WTC11 (cell line): ENCODE measurements at regions not wholly inside any gene's neighbourhood (a gene's known extent, or its start where the extent isn't known, plus 50 kb on each side); places are given as distances from the start of the nearest gene placed in this dataset.

Source experiments
- ATAC-seq: fragments of 200-7000 bp; cut with Tn5 transposase; 2 replicates; pipeline ENCODE4 v1.10.0; 2021; ENCODE audit warnings: mild to moderate bottlenecking, moderate library complexity
- CTCF ChIA-PET: fragments of 300-600 bp; sonication (Branson Sonifier 250); formaldehyde crosslinking; loops from one replicate; lab custom pipeline; 2021; ENCODE audit warnings: antibody characterized with exemption; lab: Charles Lee
- POLR2A ChIA-PET: fragments of 350-600 bp; sonication (Branson Sonifier 250); formaldehyde crosslinking; loops from one replicate; lab custom pipeline; 2021; ENCODE audit warnings: antibody characterized with exemption; lab: Charles Lee
- DNase-seq: peaks from one replicate; pipeline ENCODE4 v3.0.0; 2021; ENCODE audit warnings: low spot score
- H3K27ac Mint-ChIP-seq: 2 replicates; pipeline ENCODE4 v1.8.0; 2021; ENCODE audit warnings: mixed read lengths
- H3K27me3 Mint-ChIP-seq: 2 replicates; pipeline ENCODE4 v1.8.0; 2021; ENCODE audit warnings: low read depth, mild to moderate bottlenecking, moderate library complexity, mixed read lengths
- H3K36me3 Mint-ChIP-seq: 2 replicates; pipeline ENCODE4 v1.8.0; 2021; ENCODE audit warnings: mixed read lengths
- H3K4me1 Mint-ChIP-seq: 2 replicates; pipeline ENCODE4 v1.8.0; 2022; ENCODE audit warnings: mixed read lengths
- H3K4me3 Mint-ChIP-seq: 2 replicates; pipeline ENCODE4 v1.8.0; 2021; ENCODE audit warnings: mild to moderate bottlenecking, moderate library complexity, mixed read lengths
- H3K9me3 Mint-ChIP-seq: 2 replicates; pipeline ENCODE4 v1.8.0; 2021; ENCODE audit warnings: mixed read lengths
- ARID4B ChIP-seq: sonication (generic); formaldehyde crosslinking; IDR thresholded peaks from 2 replicates; pipeline ENCODE4 v1.8.0; 2023; ENCODE audit warnings: missing genetic modification reagents, mild to moderate bottlenecking, borderline replicate concordance
- CREB1 ChIP-seq: sonication (generic); formaldehyde crosslinking; IDR thresholded peaks from 2 replicates; pipeline ENCODE4 v1.8.0; 2023; ENCODE audit warnings: mild to moderate bottlenecking, missing genetic modification reagents
- E2F1 ChIP-seq: sonication (generic); formaldehyde crosslinking; IDR thresholded peaks from 2 replicates; pipeline ENCODE4 v1.8.0; 2022; ENCODE audit warnings: mild to moderate bottlenecking, missing genetic modification reagents
- E2F4 ChIP-seq: sonication (generic); formaldehyde crosslinking; IDR thresholded peaks from 2 replicates; pipeline ENCODE4 v1.8.1; 2022; ENCODE audit warnings: low read depth, mild to moderate bottlenecking, moderate library complexity, missing genetic modification reagents, borderline replicate concordance
- ELF4 ChIP-seq: sonication (generic); formaldehyde crosslinking; IDR thresholded peaks from 2 replicates; pipeline ENCODE4 v1.8.1; 2022; ENCODE audit warnings: low read depth, mild to moderate bottlenecking, moderate library complexity, missing genetic modification reagents
- ESRRA ChIP-seq: sonication (generic); formaldehyde crosslinking; IDR thresholded peaks from 2 replicates; pipeline ENCODE4 v1.8.1; 2022; ENCODE audit warnings: mild to moderate bottlenecking, missing genetic modification reagents, borderline replicate concordance
- FOXJ3 ChIP-seq: sonication (generic); formaldehyde crosslinking; IDR thresholded peaks from 2 replicates; pipeline ENCODE4 v1.9.0; 2021; ENCODE audit warnings: missing genetic modification reagents, mild to moderate bottlenecking, borderline replicate concordance
- FOXK1 ChIP-seq: sonication (generic); formaldehyde crosslinking; IDR thresholded peaks from 2 replicates; pipeline ENCODE4 v1.8.0; 2022; ENCODE audit warnings: mild to moderate bottlenecking, moderate library complexity, missing genetic modification reagents
- GTF2I ChIP-seq: fragments of 250-450 bp; sonication (Bioruptor Pico); conservative IDR thresholded peaks from 2 replicates; pipeline ENCODE4 v1.4.0; 2021; ENCODE audit warnings: mild to moderate bottlenecking
- JUN ChIP-seq: sonication (generic); formaldehyde crosslinking; IDR thresholded peaks from 2 replicates; pipeline ENCODE4 v1.8.0; 2023; ENCODE audit warnings: mild to moderate bottlenecking, missing genetic modification reagents
- KAT7 ChIP-seq: sonication (generic); formaldehyde crosslinking; IDR thresholded peaks from 2 replicates; pipeline ENCODE4 v1.8.1; 2023; ENCODE audit warnings: missing genetic modification reagents, mild to moderate bottlenecking, borderline replicate concordance
- NFATC4 ChIP-seq: fragments of 250-450 bp; sonication (Bioruptor Pico); IDR thresholded peaks from 2 replicates; pipeline ENCODE4 v1.9.0; 2021; ENCODE audit warnings: mild to moderate bottlenecking
- NR3C1 ChIP-seq: sonication (generic); formaldehyde crosslinking; conservative IDR thresholded peaks from 2 replicates; pipeline ENCODE4 v1.8.1; 2023; ENCODE audit warnings: low read depth, mild to moderate bottlenecking, missing genetic modification reagents
- RELA ChIP-seq: sonication (generic); formaldehyde crosslinking; IDR thresholded peaks from 2 replicates; pipeline ENCODE4 v1.8.1; 2022; ENCODE audit warnings: missing genetic modification reagents, mild to moderate bottlenecking, borderline replicate concordance
- STAT6 ChIP-seq: sonication (generic); formaldehyde crosslinking; conservative IDR thresholded peaks from 2 replicates; pipeline ENCODE4 v1.8.1; 2023; ENCODE audit warnings: mild to moderate bottlenecking, low read depth, missing genetic modification reagents, moderate library complexity
- TCF7 ChIP-seq: sonication (generic); formaldehyde crosslinking; IDR thresholded peaks from 2 replicates; pipeline ENCODE4 v1.8.0; 2022; ENCODE audit warnings: mild to moderate bottlenecking, low read depth, missing genetic modification reagents, moderate library complexity
- USF2 ChIP-seq: sonication (generic); formaldehyde crosslinking; IDR thresholded peaks from 2 replicates; pipeline ENCODE4 v1.8.1; 2023; ENCODE audit warnings: mild to moderate bottlenecking, missing genetic modification reagents, moderate library complexity
- ZMAT4 ChIP-seq: fragments of 250-450 bp; sonication (Bioruptor Pico); IDR thresholded peaks from 2 replicates; pipeline ENCODE4 v1.9.0; 2021; ENCODE audit warnings: mild to moderate bottlenecking
- ZNF317 ChIP-seq: sonication (generic); formaldehyde crosslinking; IDR thresholded peaks from 2 replicates; pipeline ENCODE4 v1.8.1; 2023; ENCODE audit warnings: low read depth, mild to moderate bottlenecking, moderate library complexity, missing genetic modification reagents, borderline replicate concordance

GRCh38 chr6:16078064-16078463 lies 50.8 kb upstream of the MYLIP start:
- Mint-ChIP-seq H3K4me3 (no peak overlapping the region), H3K4me1 (no peaks in the 10 kb centered on the region), H3K27me3 (peaks cover 4% of the 10 kb centered on the region), H3K9me3 (peaks cover 5% of the 10 kb centered on the region; the same call in 1 of the 2 replicates), H3K27ac (no peak overlapping the region)
- no peak for DNase-seq
- ATAC-seq: no peak
- CTCF ChIA-PET: no interaction called here
- no peak for TF ChIP-seq JUN (CRISPR knock-in tag)
- no peak for TF ChIP-seq STAT6 (CRISPR knock-in tag)
- no peak for TF ChIP-seq E2F1 (CRISPR knock-in tag)
- no peak for TF ChIP-seq FOXK1 (CRISPR knock-in tag)
- TF ChIP-seq, all 79 proteins: peak for 0
- H3K36me3 Mint-ChIP-seq: no peaks in the 10 kb centered on the region
- POLR2A ChIA-PET: no interaction called here

GRCh38 chr6:16069671-16070070 lies 59.2 kb upstream of the MYLIP start:
- H3K27me3 Mint-ChIP-seq: peaks cover 5% of the 10 kb centered on the region; the same call in 1 of the 2 replicates
- no peak overlapping the region for H3K4me3 Mint-ChIP-seq
- H3K36me3 Mint-ChIP-seq: no peaks in the 10 kb centered on the region
- ATAC-seq (no peak), DNase-seq (no peak)
- peaks cover 12% of the 10 kb centered on the region for H3K4me1 Mint-ChIP-seq
- TF ChIP-seq NR3C1 (CRISPR knock-in tag) (no peak), CREB1 (CRISPR knock-in tag) (no peak), FOXJ3 (CRISPR knock-in tag) (no peak), TCF7 (CRISPR knock-in tag) (no peak)
- TF ChIP-seq, all 79 proteins: peak for 0
- Mint-ChIP-seq H3K9me3 (peaks cover 12% of the 10 kb centered on the region; the same call in 1 of the 2 replicates), H3K27ac (no peak overlapping the region)
- ChIA-PET POLR2A (interaction anchor here (1.3 kb wide), 1 partner anchor 59 kb away, joined by 5 read pairs; the partner anchor contains the start of gene MYLIP), CTCF (interaction anchor here (2.1 kb wide), 1 partner anchor 378 kb away, joined by 4 read pairs; no protein-coding TSS in a partner anchor)

- Mint-ChIP-seq H3K27ac (no peak overlapping the region), H3K36me3 (no peaks in the 10 kb centered on the region), H3K4me1 (peaks cover 16% of the 10 kb centered on the region), H3K4me3 (no peak overlapping the region), H3K27me3 (peaks cover 5% of the 10 kb centered on the region; the same call in 1 of the 2 replicates), H3K9me3 (peaks cover 12% of the 10 kb centered on the region; the same call in 1 of the 2 replicates)
- DNase-seq (peak; percentile 14), ATAC-seq (no peak)
- ChIA-PET CTCF (no interaction called here), POLR2A (interaction anchor here (1.3 kb wide), 1 partner anchor 59 kb away, joined by 5 read pairs; the partner anchor contains the start of gene MYLIP)
- no peak for TF ChIP-seq ZMAT4
- no peak for TF ChIP-seq ARID4B
- no peak for TF ChIP-seq FOXK1 (CRISPR knock-in tag)
- TF ChIP-seq ELF4 (CRISPR knock-in tag): no peak
- no peak for TF ChIP-seq USF2
- TF ChIP-seq ZNF317 (CRISPR knock-in tag): no peak
- TF ChIP-seq E2F4: no peak
- TF ChIP-seq NFATC4 (CRISPR knock-in tag): no peak
- no peak for TF ChIP-seq RELA
- no peak for TF ChIP-seq KAT7 (CRISPR knock-in tag)
- TF ChIP-seq GTF2I (CRISPR knock-in tag): no peak
- no peak for TF ChIP-seq ESRRA (CRISPR knock-in tag)
Measured at GRCh38 chr6:16069222-16069621, 59.7 kb upstream of the MYLIP start.
